ENCODE measurements at regions not wholly inside any gene's neighbourhood (a gene's known extent, or its start where the extent isn't known, plus 50 kb on each side); places are given as distances from the start of the nearest gene placed in this dataset.

DNA sequence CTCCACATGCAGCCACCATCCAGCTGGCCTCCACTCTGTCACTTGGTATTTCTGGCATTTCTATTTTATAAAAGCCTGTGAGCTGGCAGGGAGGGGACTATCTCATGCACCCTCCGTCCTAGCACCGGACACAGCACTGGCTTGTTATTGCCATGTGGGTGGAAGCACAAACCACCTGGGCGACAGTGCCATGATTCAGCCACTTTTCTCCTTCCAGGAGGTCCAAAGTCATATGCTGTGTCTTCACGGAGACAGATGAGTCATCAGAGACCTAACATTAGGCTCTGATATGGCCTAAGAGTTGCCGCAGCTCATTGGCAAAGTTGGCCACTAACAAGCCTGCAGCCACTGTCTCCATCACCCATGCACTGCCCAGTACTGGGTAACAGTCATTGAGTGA, 1123.0 kb downstream of the VRK1 start:
- Histone ChIP-seq H3K9me3 (replicated peaks; ENCODE audit: low read length) (peaks cover 3% of the 10 kb centered on the region), H3K9ac (ENCODE audit: low read depth, low read length) (no peak overlapping the region), H3K4me1 (ENCODE audit: control insufficient read depth, insufficient read depth, low read length) (no peaks in the 10 kb centered on the region), H3K27me3 (ENCODE audit: control insufficient read depth, insufficient read depth, low read length) (no peaks in the 10 kb centered on the region), H3K4me3 (ENCODE audit: low read length) (no peak overlapping the region), H3K4me2 (ENCODE audit: low read length) (no peak overlapping the region), H3K36me3 (ENCODE audit: insufficient read depth, low read length) (no peaks in the 10 kb centered on the region)

DNA sequence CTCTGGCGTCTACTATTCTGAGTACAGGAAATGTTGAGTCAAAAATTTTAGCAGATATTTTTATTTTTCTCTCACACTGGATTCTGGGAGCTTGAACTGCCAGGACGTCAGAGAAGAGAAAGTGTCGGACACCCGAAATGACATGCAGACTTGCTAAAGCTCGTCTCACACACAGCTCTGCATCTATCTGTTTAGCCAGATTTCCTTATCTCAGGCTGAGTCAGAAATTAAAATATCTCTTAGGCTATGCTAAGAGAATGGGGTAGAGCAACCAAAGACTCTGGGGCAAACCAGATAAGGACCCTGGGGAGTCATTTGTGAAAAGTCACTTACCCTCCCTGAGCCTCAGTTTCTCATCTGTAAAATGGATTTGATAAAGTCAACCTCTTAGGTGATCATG, 1124.1 kb downstream of the VRK1 start:
- Histone ChIP-seq H3K27me3 (ENCODE audit: control insufficient read depth, insufficient read depth, low read length) (no peaks in the 10 kb centered on the region), H3K4me3 (ENCODE audit: low read length) (no peak overlapping the region), H3K4me1 (ENCODE audit: control insufficient read depth, insufficient read depth, low read length) (no peaks in the 10 kb centered on the region), H3K4me2 (ENCODE audit: low read length) (no peak overlapping the region), H3K36me3 (ENCODE audit: insufficient read depth, low read length) (no peaks in the 10 kb centered on the region), H3K9ac (ENCODE audit: low read depth, low read length) (no peak overlapping the region), H3K9me3 (replicated peaks; ENCODE audit: low read length) (peaks cover 5% of the 10 kb centered on the region)

DNA sequence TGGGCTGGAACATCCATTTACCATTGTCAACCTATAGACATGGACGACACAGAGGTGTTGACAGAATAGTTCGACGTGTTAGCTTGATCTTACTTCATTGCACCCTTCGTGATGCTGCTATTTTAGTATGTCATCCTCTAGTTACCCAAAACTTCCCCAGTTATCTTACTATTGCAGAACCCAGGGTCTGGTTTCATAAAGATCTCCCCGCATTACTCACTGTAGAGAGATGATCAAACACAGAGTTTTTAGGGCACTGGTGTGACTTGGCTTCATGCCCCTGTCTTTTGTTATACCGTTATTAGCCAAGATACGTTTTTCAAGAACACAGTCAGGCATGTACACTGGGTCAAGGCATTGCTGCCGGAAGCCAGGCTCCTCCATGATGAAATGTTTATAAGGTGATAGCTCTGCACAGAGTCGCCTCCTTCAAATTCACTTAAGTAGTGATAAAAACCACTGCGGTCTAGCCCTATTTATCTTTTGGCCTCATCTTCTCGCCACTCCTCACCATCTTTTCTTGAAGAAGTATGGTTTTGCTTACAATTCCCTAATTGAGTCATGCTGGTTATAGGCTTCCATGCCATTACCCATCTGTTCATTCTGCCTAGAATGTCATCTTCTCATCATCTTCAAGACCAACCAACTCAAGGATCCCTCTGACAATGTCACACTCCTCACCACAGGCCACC, 1127.9 kb downstream of the VRK1 start:
- no peak overlapping the region for H3K4me2 ChIP-seq (ENCODE audit: low read length)
- no peaks in the 10 kb centered on the region for H3K27me3 ChIP-seq (ENCODE audit: control insufficient read depth, insufficient read depth, low read length)
- no peaks in the 10 kb centered on the region for H3K36me3 ChIP-seq (ENCODE audit: insufficient read depth, low read length)
- H3K4me3 ChIP-seq (ENCODE audit: low read length) = no peak overlapping the region
- no peaks in the 10 kb centered on the region for H3K4me1 ChIP-seq (ENCODE audit: control insufficient read depth, insufficient read depth, low read length)
- H3K9me3 ChIP-seq (replicated peaks; ENCODE audit: low read length) = peaks cover 8% of the 10 kb centered on the region
- no peak overlapping the region for H3K9ac ChIP-seq (ENCODE audit: low read depth, low read length)

DNA sequence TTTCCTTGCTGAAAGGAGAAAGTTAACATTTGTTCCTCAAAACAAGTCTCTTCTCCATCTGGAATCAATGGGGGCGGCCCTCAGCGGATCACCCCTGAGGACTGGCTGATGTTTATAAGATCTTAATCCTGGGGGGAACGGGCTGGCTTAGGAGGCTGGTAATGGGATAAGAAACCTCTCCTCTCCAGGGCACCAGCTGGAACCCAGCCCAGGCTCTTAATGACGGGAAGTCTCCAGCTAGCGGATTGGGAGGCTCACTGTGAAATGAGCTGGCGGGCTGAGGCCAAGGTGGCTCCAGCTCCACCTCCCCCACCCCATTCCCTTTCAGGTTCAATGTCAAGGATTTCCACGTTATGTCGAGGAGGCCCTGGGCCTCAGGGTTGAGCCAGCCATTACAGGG, 1133.0 kb downstream of the VRK1 start:
- Histone ChIP-seq H3K36me3 (ENCODE audit: insufficient read depth, low read length) (no peaks in the 10 kb centered on the region), H3K4me1 (ENCODE audit: control insufficient read depth, insufficient read depth, low read length) (no peaks in the 10 kb centered on the region), H3K27me3 (ENCODE audit: control insufficient read depth, insufficient read depth, low read length) (no peaks in the 10 kb centered on the region), H3K4me3 (ENCODE audit: low read length) (no peak overlapping the region), H3K9me3 (replicated peaks; ENCODE audit: low read length) (peaks cover 14% of the 10 kb centered on the region), H3K9ac (ENCODE audit: low read depth, low read length) (no peak overlapping the region), H3K4me2 (ENCODE audit: low read length) (no peak overlapping the region)

DNA sequence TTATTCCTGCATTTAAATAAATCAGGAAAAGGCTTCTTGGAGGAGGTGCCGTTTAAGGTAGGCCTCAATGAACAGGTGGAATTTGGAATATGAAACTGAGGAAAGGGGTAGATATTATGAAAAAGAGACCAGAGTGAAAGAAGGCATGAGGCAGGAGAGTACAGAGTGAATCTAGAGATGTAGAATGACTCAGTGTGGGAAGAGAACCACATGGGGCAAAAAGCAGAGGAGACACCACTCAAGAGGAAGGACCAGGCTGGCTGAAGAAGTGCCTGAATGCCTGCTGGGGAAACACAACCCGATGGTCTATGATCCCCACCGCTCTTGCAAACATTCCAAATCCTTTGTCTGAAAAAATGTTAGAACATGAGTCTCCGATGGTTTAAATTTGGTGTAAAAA, 1134.1 kb downstream of the VRK1 start:
- Histone ChIP-seq H3K27me3 (ENCODE audit: control insufficient read depth, insufficient read depth, low read length) (no peaks in the 10 kb centered on the region), H3K36me3 (ENCODE audit: insufficient read depth, low read length) (no peaks in the 10 kb centered on the region), H3K9ac (ENCODE audit: low read depth, low read length) (no peak overlapping the region), H3K9me3 (replicated peaks; ENCODE audit: low read length) (peaks cover 13% of the 10 kb centered on the region), H3K4me2 (ENCODE audit: low read length) (no peak overlapping the region), H3K4me3 (ENCODE audit: low read length) (no peak overlapping the region), H3K4me1 (ENCODE audit: control insufficient read depth, insufficient read depth, low read length) (no peaks in the 10 kb centered on the region)

DNA sequence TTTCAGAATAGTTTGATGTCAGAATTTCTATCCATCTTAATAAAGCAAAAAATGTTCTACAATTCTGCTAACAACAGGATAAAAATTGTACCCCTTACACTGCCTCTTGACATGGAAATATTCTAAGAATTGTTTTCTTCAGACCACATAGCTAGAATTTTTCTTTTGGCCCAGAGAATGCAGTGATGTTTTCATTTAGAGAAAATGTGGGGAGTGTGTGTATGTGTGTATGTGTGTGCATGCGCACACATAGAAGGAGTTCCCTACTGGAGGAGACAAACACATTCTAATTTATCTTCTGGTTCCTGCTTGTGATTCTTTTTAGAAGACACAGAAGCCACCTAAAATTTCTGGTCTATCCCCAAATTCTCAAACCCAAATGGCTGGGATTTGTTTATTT, 1145.7 kb downstream of the VRK1 start:
- Histone ChIP-seq H3K4me3 (ENCODE audit: low read length) (no peak overlapping the region), H3K27me3 (ENCODE audit: control insufficient read depth, insufficient read depth, low read length) (no peaks in the 10 kb centered on the region), H3K4me2 (ENCODE audit: low read length) (no peak overlapping the region), H3K9me3 (replicated peaks; ENCODE audit: low read length) (peaks cover 18% of the 10 kb centered on the region), H3K36me3 (ENCODE audit: insufficient read depth, low read length) (no peaks in the 10 kb centered on the region), H3K9ac (ENCODE audit: low read depth, low read length) (no peak overlapping the region), H3K4me1 (ENCODE audit: control insufficient read depth, insufficient read depth, low read length) (no peaks in the 10 kb centered on the region)

DNA sequence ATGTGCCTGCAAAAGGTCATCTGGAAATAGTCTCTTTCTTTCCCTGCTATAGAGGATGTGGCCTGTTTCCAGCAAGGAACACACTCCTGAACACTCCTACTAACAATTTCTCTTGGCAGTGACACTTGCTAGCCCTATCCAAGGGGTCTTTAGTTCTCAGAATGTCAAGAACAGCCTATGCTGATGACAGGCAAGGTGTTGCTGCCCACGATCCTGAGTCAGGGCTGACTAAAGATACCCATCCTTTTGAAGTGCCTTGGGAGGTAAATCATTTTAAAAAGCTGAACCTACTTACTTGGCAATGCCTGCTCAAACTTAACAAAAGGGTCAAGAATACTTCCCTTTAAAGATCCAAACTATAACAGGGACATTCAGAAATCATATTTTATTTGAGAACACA, 1146.4 kb downstream of the VRK1 start:
- Histone ChIP-seq H3K4me3 (ENCODE audit: low read length) (no peak overlapping the region), H3K4me2 (ENCODE audit: low read length) (no peak overlapping the region), H3K27me3 (ENCODE audit: control insufficient read depth, insufficient read depth, low read length) (no peaks in the 10 kb centered on the region), H3K4me1 (ENCODE audit: control insufficient read depth, insufficient read depth, low read length) (no peaks in the 10 kb centered on the region), H3K9ac (ENCODE audit: low read depth, low read length) (no peak overlapping the region), H3K36me3 (ENCODE audit: insufficient read depth, low read length) (no peaks in the 10 kb centered on the region), H3K9me3 (replicated peaks; ENCODE audit: low read length) (peaks cover 24% of the 10 kb centered on the region)

DNA sequence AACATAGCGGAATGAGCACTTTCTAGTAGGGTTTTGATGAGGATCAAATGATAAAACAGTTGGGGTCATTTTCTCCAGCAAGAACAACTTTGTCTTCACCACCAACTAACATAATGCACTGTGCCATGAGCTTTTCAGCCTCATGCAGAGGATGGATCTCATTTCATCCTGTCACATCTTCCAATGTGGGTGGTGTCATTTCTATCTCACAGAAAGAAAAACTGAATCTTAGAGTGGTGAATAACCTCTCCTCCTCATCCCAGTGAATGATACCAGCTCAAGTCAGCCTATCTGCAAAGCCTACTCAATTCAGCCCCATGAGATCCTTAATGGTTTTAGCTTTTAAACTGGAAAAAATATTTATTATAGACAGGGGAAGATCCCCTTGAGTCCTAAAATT, 1147.2 kb downstream of the VRK1 start:
- no peak overlapping the region for H3K4me2 ChIP-seq (ENCODE audit: low read length)
- no peak overlapping the region for H3K9ac ChIP-seq (ENCODE audit: low read depth, low read length)

DNA sequence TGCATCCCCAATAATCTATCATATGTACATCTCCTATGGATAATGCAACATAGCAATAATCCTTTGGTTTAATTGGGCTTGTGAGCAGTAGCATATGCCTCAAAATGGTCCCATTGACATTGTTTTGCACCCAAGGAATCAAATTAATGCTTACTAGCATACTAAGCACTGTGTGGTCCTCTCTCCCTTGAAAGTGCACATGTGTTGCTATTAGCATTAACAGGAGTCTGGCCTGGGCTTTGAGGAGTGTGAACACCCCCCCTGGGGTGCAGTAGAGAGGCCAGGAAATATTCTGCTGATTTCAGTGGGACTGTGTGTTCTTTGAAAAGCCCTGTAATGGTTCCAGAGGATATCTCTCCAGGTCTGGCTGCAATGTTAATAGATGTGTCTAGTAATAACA, 1148.4 kb downstream of the VRK1 start:
- Histone ChIP-seq H3K4me3 (ENCODE audit: low read length) (no peak overlapping the region), H3K36me3 (ENCODE audit: insufficient read depth, low read length) (no peaks in the 10 kb centered on the region), H3K4me1 (ENCODE audit: control insufficient read depth, insufficient read depth, low read length) (no peaks in the 10 kb centered on the region), H3K9ac (ENCODE audit: low read depth, low read length) (no peak overlapping the region), H3K9me3 (replicated peaks; ENCODE audit: low read length) (peaks cover 33% of the 10 kb centered on the region), H3K27me3 (ENCODE audit: control insufficient read depth, insufficient read depth, low read length) (no peaks in the 10 kb centered on the region), H3K4me2 (ENCODE audit: low read length) (no peak overlapping the region)

More for the DNA sequence above, 1147.2 kb downstream of the VRK1 start:
- Histone ChIP-seq H3K4me1 (ENCODE audit: control insufficient read depth, insufficient read depth, low read length) (no peaks in the 10 kb centered on the region), H3K36me3 (ENCODE audit: insufficient read depth, low read length) (no peaks in the 10 kb centered on the region), H3K27me3 (ENCODE audit: control insufficient read depth, insufficient read depth, low read length) (no peaks in the 10 kb centered on the region), H3K9me3 (replicated peaks; ENCODE audit: low read length) (peaks cover 28% of the 10 kb centered on the region), H3K4me3 (ENCODE audit: low read length) (no peak overlapping the region)

DNA sequence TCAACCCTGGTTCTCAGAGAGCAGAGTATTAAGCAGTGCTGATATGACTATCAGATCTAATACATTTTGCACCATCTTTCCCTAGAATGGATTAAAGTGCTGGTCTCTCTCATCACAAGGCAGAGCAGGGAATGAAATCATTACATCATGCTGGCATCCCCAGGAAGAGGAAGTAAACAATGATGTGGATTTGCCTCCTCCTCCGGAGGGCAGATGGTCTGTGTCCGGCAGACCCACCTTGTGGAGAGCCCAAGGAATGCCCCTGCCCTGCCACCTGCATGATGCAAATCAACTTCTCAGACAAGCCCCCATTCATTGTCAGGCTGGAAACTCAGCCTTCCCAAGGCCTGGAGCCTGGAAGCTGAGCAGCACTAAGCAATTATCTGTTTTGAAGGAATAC, 1149.1 kb downstream of the VRK1 start:
- H3K4me2 ChIP-seq (ENCODE audit: low read length) = no peak overlapping the region
- no peaks in the 10 kb centered on the region for H3K27me3 ChIP-seq (ENCODE audit: control insufficient read depth, insufficient read depth, low read length)
- no peaks in the 10 kb centered on the region for H3K36me3 ChIP-seq (ENCODE audit: insufficient read depth, low read length)
- H3K4me1 ChIP-seq (ENCODE audit: control insufficient read depth, insufficient read depth, low read length) = no peaks in the 10 kb centered on the region
- peaks cover 30% of the 10 kb centered on the region for H3K9me3 ChIP-seq (replicated peaks; ENCODE audit: low read length)
- no peak overlapping the region for H3K4me3 ChIP-seq (ENCODE audit: low read length)
- H3K9ac ChIP-seq (ENCODE audit: low read depth, low read length) = no peak overlapping the region

DNA sequence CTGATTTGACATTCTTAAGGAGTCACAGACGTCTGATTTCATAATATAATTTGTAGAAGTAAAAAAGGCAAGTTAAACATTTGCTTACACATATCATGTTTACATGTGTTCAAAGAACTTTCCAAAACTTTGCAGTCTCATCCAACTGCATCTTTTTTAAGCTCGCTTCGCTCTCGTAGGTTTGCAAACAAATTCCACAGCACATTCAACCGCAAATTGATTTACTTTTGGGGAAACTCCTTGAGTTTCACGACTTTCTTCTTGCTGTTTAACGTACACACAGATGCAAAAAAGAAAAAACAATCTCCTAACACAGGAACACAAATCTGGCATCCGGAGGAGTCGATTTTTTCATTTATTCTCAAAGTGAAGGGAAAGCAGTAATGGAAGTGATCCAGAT, 1149.5 kb downstream of the VRK1 start:
- Histone ChIP-seq H3K4me3 (ENCODE audit: low read length) (no peak overlapping the region), H3K27me3 (ENCODE audit: control insufficient read depth, insufficient read depth, low read length) (no peaks in the 10 kb centered on the region), H3K9me3 (replicated peaks; ENCODE audit: low read length) (peaks cover 30% of the 10 kb centered on the region), H3K4me2 (ENCODE audit: low read length) (no peak overlapping the region), H3K9ac (ENCODE audit: low read depth, low read length) (no peak overlapping the region), H3K4me1 (ENCODE audit: control insufficient read depth, insufficient read depth, low read length) (no peaks in the 10 kb centered on the region), H3K36me3 (ENCODE audit: insufficient read depth, low read length) (no peaks in the 10 kb centered on the region)

DNA sequence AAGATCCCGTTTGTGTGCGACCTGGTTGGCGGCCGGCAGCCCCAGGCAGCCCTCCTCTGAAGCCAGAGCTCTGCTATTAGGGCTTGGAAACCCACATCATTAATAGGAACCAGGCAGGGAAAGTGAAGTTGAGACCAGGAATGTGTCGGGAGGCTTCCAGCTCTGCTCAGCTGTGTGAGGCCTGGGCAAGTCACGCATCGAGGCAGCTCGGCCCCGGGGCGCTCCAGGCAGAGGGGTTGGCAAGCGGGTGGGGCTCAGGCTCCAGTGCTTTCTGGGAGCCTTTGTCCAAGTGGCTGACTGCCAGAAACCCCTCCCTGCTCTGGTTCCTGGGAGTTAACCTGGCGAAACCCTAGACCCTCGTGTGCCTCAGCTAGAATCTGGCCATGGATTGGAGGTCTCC, 1151.7 kb downstream of the VRK1 start:
- no peak overlapping the region for H3K9ac ChIP-seq (ENCODE audit: low read depth, low read length)
- no peak overlapping the region for H3K4me2 ChIP-seq (ENCODE audit: low read length)
- H3K27me3 ChIP-seq (ENCODE audit: control insufficient read depth, insufficient read depth, low read length) = no peaks in the 10 kb centered on the region
- H3K36me3 ChIP-seq (ENCODE audit: insufficient read depth, low read length) = no peaks in the 10 kb centered on the region
- no peak overlapping the region for H3K4me3 ChIP-seq (ENCODE audit: low read length)
- no peaks in the 10 kb centered on the region for H3K4me1 ChIP-seq (ENCODE audit: control insufficient read depth, insufficient read depth, low read length)
- peaks cover 25% of the 10 kb centered on the region for H3K9me3 ChIP-seq (replicated peaks; ENCODE audit: low read length)

Measured in skeletal muscle satellite cell (primary cell).